NCI-H524 (cell line): ENCODE measurements at regions not wholly inside any gene's neighbourhood (a gene's known extent, or its start where the extent isn't known, plus 50 kb on each side); places are given as distances from the start of the nearest gene placed in this dataset.

Experiments
- DNase-seq, 2 experiments: peaks; one replicate each; lab custom pipeline; 2025; lab: John Stamatoyannopoulos, UW

GRCh38 chr18:27899893-27900292, 277.0 kb downstream of the CDH2 start:
- no peak for DNase-seq

GRCh38 chr18:27894746-27895145, 282.2 kb downstream of the CDH2 start:
- DNase-seq: no peak

GRCh38 chr18:27887711-27888495, 289.0 kb downstream of the CDH2 start:
- no peak for DNase-seq

GRCh38 chr18:27887287-27887686, 289.6 kb downstream of the CDH2 start:
- DNase-seq: no peak

- DNase-seq: peak in 1 of 2 experiments; percentile 38
Measured at GRCh38 chr18:27879540-27879939, 297.4 kb downstream of the CDH2 start.

- peak; percentile 6 to 61 for DNase-seq
Measured at GRCh38 chr18:27871726-27872125, 305.2 kb downstream of the CDH2 start.

- DNase-seq: no peak
Measured at GRCh38 chr18:27869735-27870134, 307.2 kb downstream of the CDH2 start.

- no peak for DNase-seq
Measured at GRCh38 chr18:27865431-27865830, 311.5 kb downstream of the CDH2 start.

- peak; percentile 73 to 91 for DNase-seq
Measured at GRCh38 chr18:27863780-27864430, 313.0 kb downstream of the CDH2 start.

GRCh38 chr18:27862041-27862682, 314.8 kb downstream of the CDH2 start:
- DNase-seq: peak in 1 of 2 experiments; percentile 32

GRCh38 chr18:27861539-27861938, 315.4 kb downstream of the CDH2 start:
- peak; percentile 74 to 94 for DNase-seq

- peak in 1 of 2 experiments; percentile 10 for DNase-seq
Measured at GRCh38 chr18:27860701-27861107, 316.2 kb downstream of the CDH2 start.

- peak in 1 of 2 experiments; percentile 34 for DNase-seq
Measured at GRCh38 chr18:27860011-27860410, 316.9 kb downstream of the CDH2 start.

- no peak for DNase-seq
Measured at GRCh38 chr18:27856820-27857219, 320.1 kb downstream of the CDH2 start.

- DNase-seq: no peak
Measured at GRCh38 chr18:27855486-27855885, 321.4 kb downstream of the CDH2 start.

- DNase-seq: no peak
Measured at GRCh38 chr18:27854631-27855030, 322.3 kb downstream of the CDH2 start.

- no peak for DNase-seq
Measured at GRCh38 chr18:27848336-27848735, 328.6 kb downstream of the CDH2 start.

- DNase-seq: no peak
Measured at GRCh38 chr18:27847412-27847811, 329.5 kb downstream of the CDH2 start.

- DNase-seq: no peak
Measured at GRCh38 chr18:27845897-27846296, 331.0 kb downstream of the CDH2 start.

- DNase-seq: no peak
Measured at GRCh38 chr18:27843783-27844777, 332.9 kb downstream of the CDH2 start.

GRCh38 chr18:27839141-27839540, 337.8 kb downstream of the CDH2 start:
- no peak for DNase-seq

- DNase-seq: no peak
Measured at GRCh38 chr18:27838225-27838624, 338.7 kb downstream of the CDH2 start.
